Endothelial cell of umbilical vein (primary cell): ENCODE measurements at regions not wholly inside any gene's neighbourhood (a gene's known extent, or its start where the extent isn't known, plus 50 kb on each side); places are given as distances from the start of the nearest gene placed in this dataset.

Experiments
- BruUV-seq: library from RNA; stranded (reverse); fragments of 400-500 nt; replicated peaks from 2 replicates; lab custom pipeline; 2021; lab: Mats Ljungman, UMichigan
- CTCF ChIA-PET: fragments of 300-600, 350-600 bp; sonication (Branson Sonifier 250); formaldehyde crosslinking; loops from one replicate; lab custom pipeline; 2021; ENCODE audit warnings: antibody characterized with exemption, inconsistent platforms; lab: Charles Lee
- POLR2A ChIA-PET: fragments of 300-600, 350-600 bp; sonication (Branson Sonifier 250); formaldehyde crosslinking; loops from one replicate; lab custom pipeline; 2021; ENCODE audit warnings: antibody characterized with exemption, inconsistent platforms; lab: Charles Lee
- DNase-seq: peaks from one replicate; pipeline ENCODE4 v3.0.0-alpha.2; 2011; ENCODE audit warnings: low read depth, low spot score
- FAIRE-seq: peaks from 2 replicates; lab custom pipeline; 2011; peaks lifted over from hg19 to GRCh38; lab: Jason Lieb, UNC
- H2AFZ ChIP-seq: 2 replicates; pipeline ENCODE4 v1.6.0; 2012; ENCODE audit warnings: low read depth, low read length, control low read depth, inconsistent platforms
- H3K27ac ChIP-seq: 2 replicates; pipeline ENCODE4 v1.5.1; 2011; ENCODE audit warnings: low read depth, mild to moderate bottlenecking, control low read depth, low read length, moderate library complexity; ENCODE audit not compliant: insufficient read depth
- H3K27me3 ChIP-seq, 2 experiments: 2 replicates each; pipeline versions ENCODE4 v1.6.0 to v1.6.1; 2011; ENCODE audit warnings: low read length in 2 of 2, mixed read lengths in 1 of 2; ENCODE audit not compliant: control insufficient read depth in 2 of 2, insufficient read depth in 2 of 2
- H3K36me3 ChIP-seq, 2 experiments: 2 replicates in 1 of 2; 3 replicates in 1 of 2; pipeline ENCODE4 v1.5.1; 2011; ENCODE audit warnings: low read length in 2 of 2, mild to moderate bottlenecking in 1 of 2, moderate library complexity in 1 of 2; ENCODE audit not compliant: control insufficient read depth in 2 of 2, insufficient read depth in 2 of 2; ENCODE audit errors: extremely low read depth in 1 of 2
- H3K4me1 ChIP-seq: 3 replicates; pipeline ENCODE4 v1.5.1; 2011; ENCODE audit warnings: mild to moderate bottlenecking, low read length; ENCODE audit not compliant: control insufficient read depth, insufficient read depth; ENCODE audit errors: extremely low read depth
- H3K4me2 ChIP-seq: 2 replicates; pipeline ENCODE4 v1.6.1; 2011; ENCODE audit warnings: low read length, control low read depth, mixed read lengths; ENCODE audit not compliant: insufficient read depth
- H3K4me3 ChIP-seq, 3 experiments: fragments of 200-600 bp in 1 of 3; sonication (generic), shearing (Covaris generic) in 1 of 3; replicated peaks in 1 of 3; 2 replicates each; pipeline ENCODE4 v1.5.1; 2011 to 2016; ENCODE audit warnings: control low read depth in 3 of 3, low read length in 3 of 3, mild to moderate bottlenecking in 2 of 3, inconsistent platforms in 1 of 3, low read depth in 1 of 3, moderate library complexity in 1 of 3; ENCODE audit not compliant: insufficient read depth in 1 of 3
- H3K79me2 ChIP-seq: 2 replicates; pipeline ENCODE4 v1.6.0; 2012; ENCODE audit warnings: low read length, inconsistent platforms; ENCODE audit not compliant: control insufficient read depth, insufficient read depth
- H3K9ac ChIP-seq: replicated peaks from 2 replicates; pipeline ENCODE3; 2011; ENCODE audit warnings: low read length, control low read depth; ENCODE audit not compliant: insufficient read depth; ENCODE audit errors: extremely low read depth
- H3K9me1 ChIP-seq: replicated peaks from 3 replicates; pipeline ENCODE4 v1.6.0; 2011; ENCODE audit warnings: mild to moderate bottlenecking, low read length; ENCODE audit not compliant: control insufficient read depth, insufficient read depth; ENCODE audit errors: extremely low read depth
- H3K9me3 ChIP-seq: replicated peaks from 2 replicates; pipeline ENCODE4 v1.5.1; 2012; ENCODE audit warnings: low read length, inconsistent platforms; ENCODE audit not compliant: control insufficient read depth, insufficient read depth
- H4K20me1 ChIP-seq: replicated peaks from 2 replicates; pipeline ENCODE3; 2011; ENCODE audit warnings: mild to moderate bottlenecking, low read length; ENCODE audit not compliant: control insufficient read depth, insufficient read depth; ENCODE audit errors: extremely low read depth
- EZH2 ChIP-seq: IDR thresholded peaks from 2 replicates; pipeline ENCODE4 v1.6.1; 2012; ENCODE audit warnings: borderline replicate concordance, low read depth, mild to moderate bottlenecking, moderate library complexity, low read length, inconsistent platforms; ENCODE audit not compliant: severe bottlenecking
- FOS ChIP-seq: IDR thresholded peaks from 2 replicates; pipeline ENCODE4 v1.6.1; 2011; ENCODE audit warnings: mild to moderate bottlenecking, low read length, moderate library complexity, borderline replicate concordance; ENCODE audit not compliant: insufficient read depth
- GATA2 ChIP-seq: IDR thresholded peaks from 2 replicates; pipeline ENCODE4 v1.7.0; 2011; ENCODE audit warnings: low read depth, mild to moderate bottlenecking, moderate library complexity, mixed read lengths, low read length; ENCODE audit not compliant: insufficient read length, insufficient read depth
- JUN ChIP-seq: IDR thresholded peaks from 2 replicates; pipeline ENCODE4 v1.6.1; 2011; ENCODE audit warnings: borderline replicate concordance, low read depth; ENCODE audit not compliant: insufficient read length, insufficient read depth
- MAX ChIP-seq: IDR thresholded peaks from 2 replicates; pipeline ENCODE4 v1.6.1; 2011; ENCODE audit not compliant: insufficient read depth, insufficient read length
- MYC ChIP-seq: IDR thresholded peaks from one replicate; pipeline ENCODE4 v1.6.1; 2011; ENCODE audit warnings: mild to moderate bottlenecking, low read depth, low read length
- POLR2A ChIP-seq: IDR thresholded peaks from 2 replicates; pipeline ENCODE4 v1.6.1; 2012; ENCODE audit warnings: low read depth, mild to moderate bottlenecking, control low read depth, low read length
- POLR2AphosphoS5 ChIP-seq: IDR thresholded peaks from 2 replicates; pipeline ENCODE4 v1.6.1; 2012; ENCODE audit warnings: low read depth, mild to moderate bottlenecking, control low read depth, low read length, moderate library complexity; ENCODE audit not compliant: insufficient read depth
- dilution Hi-C: fragments of 300-500 bp; cut with MboI; formaldehyde crosslinking; loops from one replicate; pipeline ENCODE4 v1.15.0; 2019; ENCODE audit warnings: low sequenced_read_pairs; ENCODE audit not compliant: extremely low pct_ligation_motif_present
- intact Hi-C: fragments of 100-400 bp; cut with micrococcal nuclease; formaldehyde crosslinking; loops from one replicate; pipeline ENCODE4 v1.10.0; 2022

DNA sequence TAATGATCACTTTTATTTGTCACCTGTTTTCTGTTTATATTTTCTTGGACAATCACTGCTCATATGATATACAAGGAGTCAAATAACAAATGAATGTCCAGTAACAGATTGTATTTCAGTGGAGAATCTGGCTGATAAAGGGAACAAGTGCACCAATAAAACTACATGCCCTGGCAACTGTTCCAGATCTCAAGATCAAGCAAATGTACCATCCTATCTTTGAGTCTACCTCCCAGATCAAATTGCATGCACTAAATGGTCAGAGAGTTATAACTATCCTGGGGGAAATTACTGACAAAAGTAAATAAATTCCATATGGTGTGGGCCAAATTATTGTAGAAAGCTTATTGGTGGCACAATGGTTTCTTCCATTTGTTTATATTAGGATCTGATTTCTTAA, 452.8 kb downstream of the MBD2 start:
- Histone ChIP-seq H3K27me3 (no peaks in the 10 kb centered on the region), H3K4me2 (no peak overlapping the region), H3K79me2 (no peaks in the 10 kb centered on the region), H4K20me1 (no peaks in the 10 kb centered on the region), H3K36me3 (no peaks in the 10 kb centered on the region), H3K9me3 (no peaks in the 10 kb centered on the region), H2AFZ (no peak overlapping the region), H3K4me3 (no peak overlapping the region), H3K27ac (no peak overlapping the region), H3K9me1 (no peaks in the 10 kb centered on the region), H3K4me1 (no peaks in the 10 kb centered on the region), H3K9ac (no peak overlapping the region)
- dilution Hi-C loops (no loop called here), intact Hi-C loops (no loop called here)
- TF ChIP-seq EZH2: no peak
- TF ChIP-seq POLR2AphosphoS5: no peak
- TF ChIP-seq POLR2A: no peak
- TF ChIP-seq MYC: no peak
- TF ChIP-seq FOS: no peak
- no peak for TF ChIP-seq MAX
- TF ChIP-seq JUN: no peak
- no peak for TF ChIP-seq GATA2
- CTCF ChIA-PET: no interaction called here
- no peak for FAIRE-seq
- BruUV-seq: no TSS peak
- no peak for DNase-seq
- POLR2A ChIA-PET: no interaction called here

DNA sequence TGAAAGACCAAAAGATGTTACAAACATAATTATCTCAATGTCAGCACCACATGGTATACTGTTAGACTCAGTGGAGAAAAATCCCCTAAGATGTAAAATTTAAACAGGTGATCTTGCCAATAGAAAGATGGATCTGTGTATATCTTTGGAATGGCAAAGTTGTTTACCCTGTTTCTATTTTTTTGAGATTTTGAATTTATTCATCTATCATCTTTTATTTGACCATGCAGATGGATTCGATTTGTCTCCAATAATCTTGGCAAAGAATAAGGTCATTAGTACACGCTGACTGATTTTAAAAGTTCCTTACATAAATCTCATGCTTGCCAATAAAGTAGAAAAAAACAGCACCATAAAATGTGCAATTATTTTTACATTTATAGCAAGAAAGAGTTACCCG, 459.3 kb downstream of the MBD2 start:
- no peak for FAIRE-seq
- dilution Hi-C loops (no loop called here), intact Hi-C loops (no loop called here)
- DNase-seq: no peak
- peaks cover 2% of the 10 kb centered on the region for H3K9me3 ChIP-seq
- no peak overlapping the region for H3K4me3 ChIP-seq
- H3K27ac ChIP-seq: no peak overlapping the region
- no peak overlapping the region for H2AFZ ChIP-seq
- H3K4me2 ChIP-seq: no peak overlapping the region
- H3K36me3 ChIP-seq: no peaks in the 10 kb centered on the region
- no peaks in the 10 kb centered on the region for H3K4me1 ChIP-seq
- H3K79me2 ChIP-seq: no peaks in the 10 kb centered on the region
- ChIA-PET CTCF (no interaction called here), POLR2A (no interaction called here)
- no peaks in the 10 kb centered on the region for H3K9me1 ChIP-seq
- no peaks in the 10 kb centered on the region for H3K27me3 ChIP-seq
- no peak overlapping the region for H3K9ac ChIP-seq
- BruUV-seq: no TSS peak
- TF ChIP-seq GATA2 (no peak), EZH2 (no peak), FOS (no peak)
- no peaks in the 10 kb centered on the region for H4K20me1 ChIP-seq
